BE2C (cell line): ENCODE measurements at regions not wholly inside any gene's neighbourhood (a gene's known extent, or its start where the extent isn't known, plus 50 kb on each side); places are given as distances from the start of the nearest gene placed in this dataset.
"Not testable (repeated sequence)": the region's sequence is repeated elsewhere in the genome, so short reads cannot be mapped to it uniquely, and the experiment has no call there.

Experiments
- DNase-seq: peaks from one replicate; pipeline ENCODE4 v3.0.0-alpha.2; 2020
- H3K27me3 ChIP-seq: fragments of 250-450 bp; sonication (Bioruptor Pico); 2 replicates; pipeline ENCODE4 v1.5.1; 2020; ENCODE audit warnings: mild to moderate bottlenecking
- H3K36me3 ChIP-seq: fragments of 250-450 bp; sonication (Bioruptor Pico); 2 replicates; pipeline ENCODE4 v1.5.1; 2020; ENCODE audit warnings: mild to moderate bottlenecking
- H3K4me1 ChIP-seq: fragments of 250-450 bp; sonication (Bioruptor Pico); 2 replicates; pipeline ENCODE4 v1.5.1; 2020
- H3K4me3 ChIP-seq: 2 replicates; pipeline ENCODE4 v1.5.1; 2011; ENCODE audit warnings: low read depth, low read length
- H3K9me3 ChIP-seq: fragments of 250-450 bp; sonication (Bioruptor Pico); 2 replicates; pipeline ENCODE4 v1.5.1; 2020
- CTCF ChIP-seq: IDR thresholded peaks from 2 replicates; pipeline ENCODE4 v1.5.1; 2012; ENCODE audit warnings: mild to moderate bottlenecking, low read depth, low read length

GRCh38 chrX:15033917-15034316 is 160.7 kb downstream of the MOSPD2 start:
- Histone ChIP-seq H3K27me3 (no peaks in the 10 kb centered on the region), H3K4me1 (no peaks in the 10 kb centered on the region), H3K9me3 (no peaks in the 10 kb centered on the region), H3K36me3 (no peaks in the 10 kb centered on the region), H3K4me3 (no peak overlapping the region)
- no peak for TF ChIP-seq CTCF
- DNase-seq = no peak

DNA sequence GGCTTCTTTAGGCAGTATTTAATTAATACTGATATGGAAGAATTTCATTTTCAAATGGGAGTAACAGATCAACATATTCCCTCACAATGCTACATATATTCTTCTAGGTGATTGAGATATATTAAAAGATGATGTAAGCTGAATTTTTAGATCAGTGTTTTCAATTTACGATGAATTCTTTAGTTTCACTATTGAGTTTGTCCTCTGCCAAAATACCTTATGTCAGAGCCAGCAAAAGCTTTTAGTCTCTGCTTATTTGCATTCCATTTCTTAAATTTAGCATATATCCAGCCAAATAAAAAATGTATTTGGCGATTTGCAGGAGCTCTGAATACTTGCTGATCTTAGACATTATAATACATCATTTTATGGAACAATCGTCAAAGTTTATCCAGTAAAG is 144.3 kb downstream of the MOSPD2 start:
- no peaks in the 10 kb centered on the region for H3K27me3 ChIP-seq
- H3K9me3 ChIP-seq = no peaks in the 10 kb centered on the region
- H3K36me3 ChIP-seq = no peaks in the 10 kb centered on the region
- H3K4me3 ChIP-seq = no peak overlapping the region
- H3K4me1 ChIP-seq = no peaks in the 10 kb centered on the region
- TF ChIP-seq CTCF = no peak
- no peak for DNase-seq

GRCh38 chrX:15016051-15016450 is 142.8 kb downstream of the MOSPD2 start:
- no peak for DNase-seq
- H3K4me3 ChIP-seq = no peak overlapping the region

DNA sequence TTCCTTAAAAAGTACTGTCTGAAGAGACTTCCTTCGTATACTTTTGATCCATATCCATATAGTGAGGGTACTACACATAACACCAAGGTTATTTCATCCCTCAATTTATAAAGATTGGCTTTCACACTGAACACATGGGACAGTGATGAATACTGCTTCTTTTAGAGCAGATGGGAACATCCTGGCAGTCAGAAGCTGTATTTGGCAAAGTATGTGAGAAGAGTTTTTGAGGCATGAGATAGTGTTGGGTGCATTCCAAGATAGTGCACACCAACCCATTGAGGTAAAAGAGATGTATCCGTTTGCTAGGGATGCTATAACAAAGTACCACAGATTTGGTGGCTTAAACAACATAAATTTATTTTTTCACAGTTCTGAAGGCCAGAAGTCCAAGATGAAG is 141.1 kb downstream of the MOSPD2 start:
- no peak for TF ChIP-seq CTCF
- DNase-seq = no peak
- Histone ChIP-seq H3K4me1 (no peaks in the 10 kb centered on the region), H3K9me3 (no peaks in the 10 kb centered on the region), H3K36me3 (no peaks in the 10 kb centered on the region), H3K4me3 (no peak overlapping the region), H3K27me3 (no peaks in the 10 kb centered on the region)

More at GRCh38 chrX:15016051-15016450, 142.8 kb downstream of the MOSPD2 start:
- Histone ChIP-seq H3K9me3 (no peaks in the 10 kb centered on the region), H3K27me3 (no peaks in the 10 kb centered on the region), H3K4me1 (no peaks in the 10 kb centered on the region), H3K36me3 (no peaks in the 10 kb centered on the region)
- no peak for TF ChIP-seq CTCF

DNA sequence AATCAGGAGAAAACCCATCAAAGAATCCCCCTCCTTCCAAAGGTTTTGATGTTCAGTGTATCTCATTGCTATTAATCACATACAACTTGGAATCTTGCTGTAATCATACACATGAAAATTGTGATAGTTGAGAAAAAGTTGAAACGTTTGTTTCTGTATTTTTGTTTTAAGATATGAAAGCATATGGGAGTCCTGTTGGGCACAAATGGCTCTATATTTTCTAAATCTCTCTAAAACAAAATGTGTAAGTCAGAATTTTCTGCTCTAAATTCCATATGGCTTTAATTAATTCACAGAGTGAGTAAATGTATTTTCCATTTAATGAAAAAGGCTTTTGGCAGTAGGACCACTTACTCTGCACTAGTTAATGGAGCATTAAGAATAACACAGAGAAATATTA is 140.2 kb downstream of the MOSPD2 start:
- no peaks in the 10 kb centered on the region for H3K9me3 ChIP-seq
- H3K27me3 ChIP-seq = no peaks in the 10 kb centered on the region
- TF ChIP-seq CTCF = no peak
- no peak overlapping the region for H3K4me3 ChIP-seq
- H3K36me3 ChIP-seq = no peaks in the 10 kb centered on the region
- no peak for DNase-seq
- H3K4me1 ChIP-seq = no peaks in the 10 kb centered on the region

DNA sequence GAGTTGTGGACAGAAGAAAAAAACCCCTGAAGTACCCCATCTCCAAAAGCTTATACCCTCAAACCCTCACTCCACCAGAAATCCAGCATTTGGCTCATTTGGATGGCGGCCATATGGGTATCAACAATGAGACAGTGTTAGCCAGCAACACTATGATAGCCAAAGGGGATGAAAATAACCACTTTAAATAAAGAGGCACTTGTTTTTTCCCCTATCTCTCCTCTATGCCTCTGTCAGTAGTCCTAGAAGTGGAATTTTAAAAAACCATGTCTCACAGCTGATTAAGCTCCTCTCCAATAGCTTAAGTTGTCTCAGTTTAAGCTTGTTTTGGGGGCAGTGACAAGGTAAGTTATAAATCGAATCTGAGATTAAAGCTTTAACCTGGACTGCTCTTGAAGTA is 124.0 kb downstream of the MOSPD2 start:
- no peak for TF ChIP-seq CTCF
- Histone ChIP-seq H3K4me3 (no peak overlapping the region), H3K36me3 (no peaks in the 10 kb centered on the region), H3K9me3 (no peaks in the 10 kb centered on the region), H3K27me3 (no peaks in the 10 kb centered on the region), H3K4me1 (no peaks in the 10 kb centered on the region)
- no peak for DNase-seq

DNA sequence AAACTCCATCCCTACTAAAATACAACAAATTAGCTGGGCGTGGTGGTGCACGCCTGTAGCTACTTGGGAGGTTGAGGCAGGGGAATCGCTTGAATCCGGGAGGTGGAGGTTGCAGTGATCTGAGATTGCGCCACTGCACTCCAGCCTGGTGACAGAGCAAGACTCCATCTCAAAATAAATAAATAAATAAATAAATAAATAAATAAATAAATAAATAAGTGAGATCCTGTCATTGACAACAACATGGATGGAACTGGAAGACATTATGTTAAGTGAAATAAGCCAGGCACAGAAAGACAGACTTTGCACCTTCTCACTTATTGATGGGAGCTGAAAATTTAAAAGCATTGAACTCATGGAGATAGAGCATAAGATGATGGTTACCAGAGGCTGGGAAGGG is 111.2 kb downstream of the MOSPD2 start:
- not testable (repeated sequence) for H3K27me3 ChIP-seq, H3K4me1 ChIP-seq, H3K36me3 ChIP-seq, DNase-seq, H3K4me3 ChIP-seq, H3K9me3 ChIP-seq
